GM12864 (cell line): ENCODE measurements at regions not wholly inside any gene's neighbourhood (a gene's known extent, or its start where the extent isn't known, plus 50 kb on each side); places are given as distances from the start of the nearest gene placed in this dataset.
A peak's percentile ranks its signal among the peaks of the same experiment; 100 is the strongest.

Experiments used
- DNase-seq: peaks from one replicate; pipeline ENCODE4 v3.0.0-alpha.2; 2011; ENCODE audit warnings: low read depth
- H3K4me3 ChIP-seq: 2 replicates; pipeline ENCODE4 v1.5.1; 2011; ENCODE audit warnings: mild to moderate bottlenecking, low read depth, low read length, control low read depth
- TF ChIP-seq, protein P1 (sequence below): IDR thresholded peaks from 2 replicates; pipeline ENCODE4 v1.5.1; 2011; ENCODE audit warnings: low read depth, mild to moderate bottlenecking, moderate library complexity, low read length, control low read depth, inconsistent platforms; ENCODE audit errors: missing control alignments

DNA sequence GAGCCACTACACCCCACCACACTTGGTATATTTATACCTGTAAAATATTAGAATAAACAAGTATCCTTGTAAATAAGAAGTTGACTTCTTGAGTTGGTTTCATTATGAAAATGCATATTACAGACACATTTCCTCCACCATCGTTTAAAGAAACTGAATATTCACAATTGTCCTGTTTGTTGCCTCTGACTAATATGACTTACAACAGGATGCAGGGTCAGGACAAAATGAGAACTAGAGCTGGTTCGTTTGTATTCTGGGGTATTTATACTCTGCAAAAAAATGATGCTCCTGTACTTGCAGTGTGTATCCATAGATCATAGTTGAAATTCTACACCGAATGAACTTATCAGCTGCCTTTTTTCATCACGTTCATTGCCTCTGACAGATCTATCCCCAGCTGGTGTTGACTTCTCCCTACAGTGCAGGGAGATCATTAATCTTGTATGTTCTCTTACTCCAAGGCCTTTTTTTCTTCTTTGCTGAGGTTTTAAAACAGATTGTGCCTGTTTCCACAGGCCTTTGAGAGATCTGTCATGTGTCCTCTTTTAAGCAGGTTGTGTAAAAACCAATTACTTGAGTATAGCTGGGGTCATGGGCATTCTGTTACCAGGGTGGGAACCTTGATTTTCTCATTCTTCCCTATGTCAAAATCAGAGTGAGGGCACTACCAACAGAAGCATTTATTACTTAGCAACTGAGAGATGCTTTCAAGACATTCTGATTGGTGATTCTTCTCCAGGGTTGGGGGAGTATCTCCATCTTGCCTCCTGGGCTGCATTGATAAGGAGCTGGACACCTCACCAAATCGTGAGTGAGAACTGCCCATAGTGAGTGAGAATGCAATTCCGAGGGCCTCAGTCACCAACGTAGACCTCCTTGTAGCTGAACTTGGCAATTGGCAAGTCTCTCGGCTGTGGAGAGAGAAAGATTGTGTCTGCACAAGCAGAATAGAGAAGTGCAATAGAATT lies 78.8 kb upstream of the CD83 start:
- no peak for DNase-seq
- H3K4me3 ChIP-seq = no peak overlapping the region
- TF ChIP-seq, protein P1, sequence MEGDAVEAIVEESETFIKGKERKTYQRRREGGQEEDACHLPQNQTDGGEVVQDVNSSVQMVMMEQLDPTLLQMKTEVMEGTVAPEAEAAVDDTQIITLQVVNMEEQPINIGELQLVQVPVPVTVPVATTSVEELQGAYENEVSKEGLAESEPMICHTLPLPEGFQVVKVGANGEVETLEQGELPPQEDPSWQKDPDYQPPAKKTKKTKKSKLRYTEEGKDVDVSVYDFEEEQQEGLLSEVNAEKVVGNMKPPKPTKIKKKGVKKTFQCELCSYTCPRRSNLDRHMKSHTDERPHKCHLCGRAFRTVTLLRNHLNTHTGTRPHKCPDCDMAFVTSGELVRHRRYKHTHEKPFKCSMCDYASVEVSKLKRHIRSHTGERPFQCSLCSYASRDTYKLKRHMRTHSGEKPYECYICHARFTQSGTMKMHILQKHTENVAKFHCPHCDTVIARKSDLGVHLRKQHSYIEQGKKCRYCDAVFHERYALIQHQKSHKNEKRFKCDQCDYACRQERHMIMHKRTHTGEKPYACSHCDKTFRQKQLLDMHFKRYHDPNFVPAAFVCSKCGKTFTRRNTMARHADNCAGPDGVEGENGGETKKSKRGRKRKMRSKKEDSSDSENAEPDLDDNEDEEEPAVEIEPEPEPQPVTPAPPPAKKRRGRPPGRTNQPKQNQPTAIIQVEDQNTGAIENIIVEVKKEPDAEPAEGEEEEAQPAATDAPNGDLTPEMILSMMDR = no peak

DNA sequence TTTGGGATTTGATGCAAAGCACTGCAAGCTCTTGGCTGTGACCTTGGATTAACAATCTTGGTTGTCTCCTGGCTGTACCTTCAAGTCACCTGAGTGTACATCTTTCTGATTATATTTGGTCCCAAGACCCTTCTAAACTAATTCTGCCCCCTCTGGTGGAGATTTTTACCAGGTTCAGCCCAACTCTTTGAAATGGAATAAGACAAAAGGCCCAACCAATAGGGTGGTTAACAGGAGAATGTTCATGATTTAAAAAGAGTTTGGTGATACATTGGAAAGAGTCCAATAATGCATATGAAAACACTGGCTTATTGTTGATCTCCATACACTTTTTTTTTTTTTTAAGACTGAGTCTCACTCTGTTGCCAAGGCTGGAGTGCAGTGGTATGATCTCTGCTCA lies 77.5 kb upstream of the CD83 start:
- TF ChIP-seq, protein P1 = no peak
- H3K4me3 ChIP-seq = no peak overlapping the region
- DNase-seq = no peak

DNA sequence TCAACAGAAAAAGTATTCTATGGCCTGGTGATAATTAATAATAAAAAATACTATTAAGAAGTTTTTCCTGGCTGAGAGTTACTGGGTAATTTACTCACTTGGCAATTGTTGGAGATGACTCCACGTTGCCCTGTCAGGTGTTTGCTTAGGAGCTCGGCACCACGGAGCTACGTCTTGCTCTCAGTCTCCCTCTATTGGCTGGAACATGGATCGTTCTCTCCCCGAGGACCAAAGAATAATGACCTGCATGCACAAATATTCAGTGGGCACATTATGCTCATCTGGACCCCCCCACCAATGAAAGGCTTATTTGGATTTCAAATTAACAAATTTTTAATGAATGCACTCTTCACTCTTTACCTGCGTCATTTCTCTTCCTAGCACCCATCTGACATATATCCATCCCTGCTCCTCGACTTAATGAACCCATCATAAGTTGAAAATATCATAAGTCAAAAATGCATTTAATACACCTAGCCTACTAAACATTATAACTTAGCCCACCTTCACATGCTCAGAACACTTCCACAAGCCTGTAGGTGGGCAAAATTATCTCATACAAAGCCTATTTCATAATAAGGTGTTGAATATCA lies 71.0 kb upstream of the CD83 start:
- TF ChIP-seq, protein P1 = peak; percentile 81
- no peak for DNase-seq
- no peak overlapping the region for H3K4me3 ChIP-seq

DNA sequence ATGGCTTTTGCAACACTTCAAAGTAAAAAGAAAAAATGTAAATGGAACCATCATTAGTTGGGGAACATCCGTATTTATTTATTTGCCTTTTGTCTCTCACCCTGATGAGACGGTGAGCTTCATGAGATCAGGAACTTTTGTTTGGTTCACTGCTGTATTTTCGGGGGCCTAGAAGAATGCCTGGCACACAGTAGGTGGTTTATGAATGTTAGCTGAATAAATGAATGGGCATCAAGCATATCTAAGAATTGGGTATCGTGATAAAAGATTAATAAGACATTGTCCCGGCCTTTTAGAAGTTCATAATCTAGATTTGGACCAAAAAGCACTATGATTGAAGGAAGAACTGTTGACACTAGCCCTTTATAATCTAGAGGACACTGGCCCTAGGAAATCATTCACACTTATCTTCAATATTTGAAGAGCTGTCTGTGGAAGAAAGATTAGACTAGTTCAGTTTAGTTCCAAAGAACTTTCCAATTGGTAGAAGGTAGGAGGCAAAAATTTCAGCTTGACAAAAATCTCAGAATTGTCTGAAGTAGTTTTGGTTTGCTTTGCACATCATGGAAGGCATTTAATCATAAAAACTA lies 70.3 kb upstream of the CD83 start:
- TF ChIP-seq, protein P1 = no peak
- DNase-seq = no peak
- H3K4me3 ChIP-seq = no peak overlapping the region

DNA sequence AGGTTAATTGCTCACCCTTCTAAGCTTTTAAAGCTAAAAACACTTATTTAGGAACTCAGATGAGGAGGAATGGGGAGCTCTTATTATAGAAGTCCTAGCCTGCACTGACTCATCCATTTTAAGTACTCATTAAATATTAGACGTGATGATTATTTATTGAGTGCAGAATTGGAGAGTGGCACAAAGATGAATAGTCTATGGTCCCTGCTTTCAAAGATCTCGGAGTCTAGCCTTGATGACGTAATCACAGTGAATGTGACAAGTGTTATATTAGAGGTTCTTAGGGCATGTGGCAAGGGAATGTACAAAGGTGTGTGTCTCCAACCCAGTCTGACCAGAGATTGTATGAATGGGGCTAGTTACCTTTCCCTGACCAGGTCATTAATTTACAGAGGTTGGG lies 68.7 kb upstream of the CD83 start:
- H3K4me3 ChIP-seq = no peak overlapping the region
- TF ChIP-seq, protein P1 = no peak
- no peak for DNase-seq

DNA sequence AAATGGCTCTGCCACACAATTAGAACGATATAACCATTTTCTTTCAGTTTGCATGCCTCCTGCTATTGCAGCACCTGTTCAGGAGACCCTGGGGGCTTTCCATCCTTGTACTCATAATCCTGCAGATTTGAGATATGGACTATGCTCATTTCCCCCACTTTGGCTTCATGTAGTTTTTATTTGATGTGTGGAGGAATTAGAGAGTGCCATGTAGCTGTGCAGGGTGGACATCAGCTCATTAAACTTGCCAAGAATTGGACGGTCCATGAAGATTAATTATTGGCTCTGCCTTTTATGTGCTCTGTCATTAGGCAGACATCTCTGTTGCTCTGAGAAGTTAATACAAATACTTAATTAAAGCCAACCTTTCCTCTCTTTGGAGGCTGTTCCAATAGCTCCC lies 66.2 kb upstream of the CD83 start:
- TF ChIP-seq, protein P1 = no peak
- no peak for DNase-seq
- no peak overlapping the region for H3K4me3 ChIP-seq
